GM19328 (cell line): ENCODE measurements at regions not wholly inside any gene's neighbourhood (a gene's known extent, or its start where the extent isn't known, plus 50 kb on each side); places are given as distances from the start of the nearest gene placed in this dataset.

Experiments
- ATAC-seq: cut with Tn5 transposase; IDR thresholded peaks from one replicate; pipeline ENCODE4 v1.9.1; 2021; ENCODE audit warnings: mild to moderate bottlenecking, moderate library complexity; ENCODE audit not compliant: unreplicated experiment

GRCh38 chr12:38138225-38139221 is 178.1 kb upstream of the ALG10B start:
- peak; percentile 56 for ATAC-seq

- no peak for ATAC-seq
Observed at GRCh38 chr12:38139456-38139855, 177.1 kb upstream of the ALG10B start.

GRCh38 chr12:38141239-38141638 is 175.3 kb upstream of the ALG10B start:
- no peak for ATAC-seq

GRCh38 chr12:38141861-38142260 is 174.7 kb upstream of the ALG10B start:
- ATAC-seq = no peak

GRCh38 chr12:38142974-38143373 is 173.6 kb upstream of the ALG10B start:
- ATAC-seq = no peak

GRCh38 chr12:38144049-38144448 is 172.5 kb upstream of the ALG10B start:
- ATAC-seq = no peak

- ATAC-seq = no peak
Observed at GRCh38 chr12:38144601-38145436, 171.8 kb upstream of the ALG10B start.

GRCh38 chr12:38149395-38150073 is 167.0 kb upstream of the ALG10B start:
- no peak for ATAC-seq

- ATAC-seq = no peak
Observed at GRCh38 chr12:38151991-38152700, 164.4 kb upstream of the ALG10B start.

- no peak for ATAC-seq
Observed at GRCh38 chr12:38152816-38153736, 163.5 kb upstream of the ALG10B start.

GRCh38 chr12:38153737-38154061 is 162.9 kb upstream of the ALG10B start:
- no peak for ATAC-seq

GRCh38 chr12:38154096-38155019 is 162.2 kb upstream of the ALG10B start:
- ATAC-seq = no peak

- ATAC-seq = no peak
Observed at GRCh38 chr12:38155020-38155395, 161.6 kb upstream of the ALG10B start.

GRCh38 chr12:38155526-38156496 is 160.8 kb upstream of the ALG10B start:
- no peak for ATAC-seq

- ATAC-seq = no peak
Observed at GRCh38 chr12:38156497-38157245, 159.9 kb upstream of the ALG10B start.

- ATAC-seq = no peak
Observed at GRCh38 chr12:38157274-38157932, 159.2 kb upstream of the ALG10B start.
